Retinal pigment epithelial cell (primary cell): ENCODE measurements at regions not wholly inside any gene's neighbourhood (a gene's known extent, or its start where the extent isn't known, plus 50 kb on each side); places are given as distances from the start of the nearest gene placed in this dataset.
"Not testable (repeated sequence)": the region's sequence is repeated elsewhere in the genome, so short reads cannot be mapped to it uniquely, and the experiment has no call there.

Experiments
- DNase-seq: peaks from one replicate; pipeline ENCODE4 v3.0.0-alpha.2; 2010; ENCODE audit warnings: low read depth
- H3K4me3 ChIP-seq: 2 replicates; pipeline ENCODE4 v1.5.1; 2011; ENCODE audit warnings: mild to moderate bottlenecking, low read length, control low read depth, moderate library complexity
- TF ChIP-seq, protein P1 (sequence below): conservative IDR thresholded peaks from 2 replicates; pipeline ENCODE4 v1.5.1; 2011; ENCODE audit warnings: low read depth, low read length, control low read depth, inconsistent platforms

DNA sequence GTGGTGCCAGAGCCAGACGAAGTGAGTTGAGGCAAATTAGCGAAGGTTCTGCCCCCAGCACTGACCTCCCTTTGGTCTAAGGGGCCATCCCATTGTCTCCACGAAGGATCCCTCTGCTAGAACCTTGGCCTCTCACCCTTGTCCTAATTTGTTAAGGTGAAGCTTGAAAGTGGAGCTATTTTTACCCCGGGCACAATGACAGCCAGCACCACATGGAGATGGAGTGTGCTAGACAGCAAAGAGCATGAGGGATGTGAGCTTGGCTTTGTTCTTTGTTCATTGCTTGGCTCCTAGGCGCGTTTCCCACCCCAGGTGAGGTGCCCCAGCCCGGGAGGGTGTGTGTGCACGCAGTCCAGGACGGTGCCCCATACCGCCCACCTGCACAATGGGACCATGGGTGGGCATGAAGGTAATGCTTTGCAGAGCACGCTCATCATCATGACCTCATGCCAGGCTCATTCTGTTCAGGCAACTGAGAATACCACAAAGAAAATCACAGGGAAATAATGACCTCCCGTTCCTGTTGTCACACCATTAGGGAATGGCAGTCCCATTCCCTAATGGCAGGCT lies 361.0 kb upstream of the FZD8 start:
- TF ChIP-seq, protein P1, sequence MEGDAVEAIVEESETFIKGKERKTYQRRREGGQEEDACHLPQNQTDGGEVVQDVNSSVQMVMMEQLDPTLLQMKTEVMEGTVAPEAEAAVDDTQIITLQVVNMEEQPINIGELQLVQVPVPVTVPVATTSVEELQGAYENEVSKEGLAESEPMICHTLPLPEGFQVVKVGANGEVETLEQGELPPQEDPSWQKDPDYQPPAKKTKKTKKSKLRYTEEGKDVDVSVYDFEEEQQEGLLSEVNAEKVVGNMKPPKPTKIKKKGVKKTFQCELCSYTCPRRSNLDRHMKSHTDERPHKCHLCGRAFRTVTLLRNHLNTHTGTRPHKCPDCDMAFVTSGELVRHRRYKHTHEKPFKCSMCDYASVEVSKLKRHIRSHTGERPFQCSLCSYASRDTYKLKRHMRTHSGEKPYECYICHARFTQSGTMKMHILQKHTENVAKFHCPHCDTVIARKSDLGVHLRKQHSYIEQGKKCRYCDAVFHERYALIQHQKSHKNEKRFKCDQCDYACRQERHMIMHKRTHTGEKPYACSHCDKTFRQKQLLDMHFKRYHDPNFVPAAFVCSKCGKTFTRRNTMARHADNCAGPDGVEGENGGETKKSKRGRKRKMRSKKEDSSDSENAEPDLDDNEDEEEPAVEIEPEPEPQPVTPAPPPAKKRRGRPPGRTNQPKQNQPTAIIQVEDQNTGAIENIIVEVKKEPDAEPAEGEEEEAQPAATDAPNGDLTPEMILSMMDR, result no peak
- H3K4me3 ChIP-seq, result no peak overlapping the region
- no peak for DNase-seq

DNA sequence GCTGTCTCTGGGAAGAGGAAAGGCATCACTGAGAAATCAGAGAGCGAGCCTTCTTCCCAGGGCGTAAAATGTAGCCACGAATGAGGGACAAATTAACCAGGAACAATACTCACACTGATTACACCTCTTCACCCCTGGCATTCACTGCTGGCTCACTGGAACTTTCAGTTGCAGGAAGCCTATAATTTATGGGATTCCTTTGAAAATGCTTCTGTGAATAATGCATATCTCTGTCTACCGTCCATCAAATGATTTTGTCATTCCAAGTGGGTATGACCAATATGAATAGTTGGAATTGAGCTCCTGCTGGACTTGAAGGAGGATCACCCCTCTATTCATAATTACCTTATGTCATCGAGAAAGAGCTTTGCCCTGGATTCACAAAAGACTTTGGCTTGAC lies 360.3 kb upstream of the FZD8 start:
- no peak for DNase-seq

DNA sequence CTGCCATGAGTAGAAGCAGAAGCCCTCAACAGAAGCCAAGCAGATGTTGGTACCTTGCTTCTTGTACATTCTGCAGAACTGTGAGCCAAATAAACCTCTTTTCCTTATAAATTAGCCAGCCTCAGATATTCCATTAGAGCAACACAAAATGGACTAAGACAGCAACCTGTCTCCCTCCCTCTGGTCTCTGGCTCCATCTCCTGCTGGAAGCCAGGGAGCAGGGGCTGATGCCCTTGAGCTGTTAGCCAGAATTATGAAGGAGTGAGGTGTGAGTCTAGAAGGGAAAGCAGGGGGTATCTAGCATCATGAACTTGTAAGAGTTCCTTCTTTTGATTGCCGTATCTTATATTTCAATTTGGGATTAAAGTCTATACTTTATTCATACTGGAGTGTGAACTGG lies 358.7 kb upstream of the FZD8 start:
- DNase-seq, H3K4me3 ChIP-seq: not testable (repeated sequence)

More for the DNA sequence above, 360.3 kb upstream of the FZD8 start:
- TF ChIP-seq, protein P1, result no peak
- H3K4me3 ChIP-seq, result no peak overlapping the region

DNA sequence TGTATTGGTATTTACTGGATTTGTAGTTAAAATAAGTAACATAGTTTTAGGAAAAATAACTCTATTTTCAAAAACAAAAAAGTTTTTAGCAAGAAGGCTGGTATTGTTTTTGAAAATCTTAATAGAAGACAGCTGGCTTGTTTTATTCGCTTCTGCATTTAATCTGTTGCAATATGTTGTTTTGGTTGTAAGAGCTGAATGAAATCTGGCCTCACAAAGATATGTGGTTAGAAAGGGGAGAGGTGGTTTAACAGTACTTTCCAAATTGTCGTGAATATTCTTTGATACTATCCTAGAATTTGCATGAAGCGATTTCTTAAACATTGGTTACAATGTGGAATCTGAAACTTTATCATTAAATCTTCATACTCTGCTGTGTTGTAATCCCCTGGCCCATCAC lies 355.9 kb upstream of the FZD8 start:
- DNase-seq, result no peak
- TF ChIP-seq, protein P1, result no peak

DNA sequence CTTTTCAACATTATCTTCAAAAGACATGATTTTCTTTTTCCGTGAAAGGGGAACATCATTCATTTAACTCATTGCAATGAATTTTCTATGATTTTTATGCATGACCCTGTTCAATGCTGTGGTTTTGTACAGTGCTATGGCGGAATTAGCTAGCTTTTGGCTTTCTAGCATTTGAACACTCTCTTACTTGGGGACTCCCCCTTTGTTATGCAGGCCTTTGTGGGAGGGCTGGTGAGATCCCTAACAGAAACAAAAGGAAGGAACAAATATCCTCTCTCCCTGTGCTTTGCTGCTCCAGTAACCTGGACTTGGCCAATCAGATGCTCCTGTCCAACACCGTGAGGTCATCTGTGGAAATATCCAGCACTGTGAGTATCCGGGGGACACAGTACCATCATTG lies 353.4 kb upstream of the FZD8 start:
- no peak for DNase-seq
- TF ChIP-seq, protein P1, result no peak
- no peak overlapping the region for H3K4me3 ChIP-seq

More for the DNA sequence above, 355.9 kb upstream of the FZD8 start:
- no peak overlapping the region for H3K4me3 ChIP-seq

DNA sequence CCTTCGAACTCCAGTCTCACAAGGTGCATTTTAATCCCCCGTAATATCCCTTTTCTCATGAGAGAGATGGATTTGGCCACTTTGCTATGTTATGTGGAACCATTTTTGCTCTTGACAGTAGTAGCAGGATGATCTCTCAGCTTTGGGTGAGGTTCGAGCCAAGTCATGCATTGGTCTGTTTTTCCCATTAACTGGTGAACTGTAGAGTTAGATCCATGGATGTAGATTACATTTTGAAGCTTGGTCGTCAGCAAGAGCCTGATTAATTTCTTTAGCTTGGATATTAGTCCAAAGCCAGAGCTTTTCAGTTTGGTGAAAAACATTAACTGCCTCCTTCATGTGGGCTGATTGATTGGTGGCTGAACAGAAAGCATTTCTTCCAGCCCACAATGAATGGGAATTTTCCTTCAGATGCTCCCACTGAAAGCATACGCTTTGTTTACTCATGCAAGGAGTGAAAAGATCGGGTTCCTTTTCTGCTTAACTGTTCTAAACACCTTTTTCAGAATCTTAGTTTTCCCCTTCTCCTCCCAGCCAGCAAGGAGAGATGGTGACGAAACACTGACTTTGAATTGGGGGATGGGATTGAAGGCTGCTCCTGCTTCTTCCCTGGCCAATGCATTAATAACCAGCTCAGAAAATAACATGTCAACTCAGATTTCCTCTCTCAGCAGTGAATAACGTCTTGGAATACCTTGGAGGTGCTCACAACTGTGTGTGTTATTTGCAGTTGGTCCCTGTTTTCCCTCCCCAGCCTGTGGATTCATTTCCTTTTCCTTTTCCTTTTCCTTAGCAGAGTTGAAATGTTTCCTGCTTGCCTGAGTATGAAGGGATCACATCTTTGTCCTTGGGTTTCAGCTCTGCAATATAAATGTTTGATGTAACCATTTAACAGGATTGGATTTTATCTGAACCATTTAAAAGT lies 351.8 kb upstream of the FZD8 start:
- H3K4me3 ChIP-seq, result no peak overlapping the region
- no peak for DNase-seq
- TF ChIP-seq, protein P1, result no peak

DNA sequence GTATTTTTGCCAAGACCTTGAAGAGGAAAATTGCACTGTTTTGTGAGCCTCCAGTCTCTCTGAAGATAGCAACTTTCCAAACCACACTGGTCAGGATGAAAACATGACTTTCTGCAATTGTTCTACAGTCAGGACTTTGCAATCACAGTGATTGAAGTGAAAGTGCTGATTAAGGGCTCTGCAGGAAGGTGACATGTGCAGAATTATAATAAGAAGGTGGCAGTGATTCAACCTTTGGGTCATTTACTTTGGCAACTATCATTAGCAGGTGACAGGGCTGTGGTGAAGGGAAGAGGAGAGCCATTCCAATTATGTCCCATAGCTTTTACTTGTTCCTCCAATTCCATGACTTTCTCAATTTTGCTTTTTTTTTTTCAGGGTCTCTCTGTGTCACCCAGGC lies 350.0 kb upstream of the FZD8 start:
- no peak for DNase-seq
- TF ChIP-seq, protein P1, result no peak
- no peak overlapping the region for H3K4me3 ChIP-seq
